Colonic mucosa (tissue), 4 donors: ENCODE measurements at regions not wholly inside any gene's neighbourhood (a gene's known extent, or its start where the extent isn't known, plus 50 kb on each side); places are given as distances from the start of the nearest gene placed in this dataset.

ENCODE experiments used
- DNase-seq: peaks from one replicate; pipeline ENCODE4 v3.0.0-alpha.2; 2020
- H3K27ac ChIP-seq: fragments of 200-600 bp; one replicate; pipeline ENCODE4 v1.8.0; 2021
- H3K27me3 ChIP-seq: fragments of 200-600 bp; one replicate; pipeline ENCODE4 v1.8.0; 2021
- H3K36me3 ChIP-seq: fragments of 200-600 bp; one replicate; pipeline ENCODE4 v1.8.0; 2021
- H3K4me1 ChIP-seq: fragments of 200-600 bp; one replicate; pipeline ENCODE4 v1.8.0; 2021; ENCODE audit warnings: mild to moderate bottlenecking
- H3K4me3 ChIP-seq: fragments of 200-600 bp; one replicate; pipeline ENCODE4 v1.8.0; 2021
- H3K9ac ChIP-seq, 2 donors: one replicate each; pipeline ENCODE4 v1.7.0; 2013; ENCODE audit warnings: control low read depth in 2 of 2, low read depth in 2 of 2, low read length in 2 of 2
- H3K9me3 ChIP-seq: fragments of 200-600 bp; one replicate; pipeline ENCODE4 v1.8.0; 2021
- CTCF ChIP-seq: fragments of 200-600 bp; IDR thresholded peaks from one replicate; pipeline ENCODE4 v1.8.0; 2022; ENCODE audit warnings: antibody characterized with exemption, mild to moderate bottlenecking
- intact Hi-C: fragments of 100-400 bp; cut with DNase I; formaldehyde crosslinking; loops from one replicate; pipeline ENCODE4 v1.14.1; 2022
- donor health status: healthy.
- donor health status: DM: no; HTN: no; CAD: no.
- donor health status: DM: no; HTN: no; CAD: no.

GRCh38 chr4:138770818-138771217 is 244.8 kb upstream of the NOCT start:
- no peaks in the 10 kb centered on the region for H3K36me3 ChIP-seq
- H3K4me1 ChIP-seq = no peaks in the 10 kb centered on the region
- DNase-seq = no peak
- intact Hi-C loops = no loop called here
- no peaks in the 10 kb centered on the region for H3K9me3 ChIP-seq
- H3K9ac ChIP-seq = no peak overlapping the region
- no peak for TF ChIP-seq CTCF
- no peak overlapping the region for H3K4me3 ChIP-seq
- no peak overlapping the region for H3K27ac ChIP-seq
- H3K27me3 ChIP-seq = no peaks in the 10 kb centered on the region

GRCh38 chr4:138766332-138766731 is 249.2 kb upstream of the NOCT start:
- no peak for TF ChIP-seq CTCF
- Histone ChIP-seq H3K9me3 (no peaks in the 10 kb centered on the region), H3K27ac (no peak overlapping the region), H3K36me3 (no peaks in the 10 kb centered on the region), H3K4me3 (no peak overlapping the region), H3K4me1 (no peaks in the 10 kb centered on the region), H3K27me3 (no peaks in the 10 kb centered on the region), H3K9ac (no peak overlapping the region)
- no peak for DNase-seq
- intact Hi-C loops = no loop called here

GRCh38 chr4:138765442-138765841 is 250.1 kb upstream of the NOCT start:
- intact Hi-C loops = no loop called here

GRCh38 chr4:138761638-138762220 is 253.9 kb upstream of the NOCT start:
- Histone ChIP-seq H3K27ac (no peak overlapping the region), H3K4me1 (no peaks in the 10 kb centered on the region), H3K36me3 (no peaks in the 10 kb centered on the region), H3K9me3 (no peaks in the 10 kb centered on the region), H3K9ac (no peak overlapping the region), H3K27me3 (no peaks in the 10 kb centered on the region), H3K4me3 (no peak overlapping the region)
- no peak for TF ChIP-seq CTCF
- DNase-seq = no peak
- intact Hi-C loops = no loop called here

More at GRCh38 chr4:138765442-138765841, 250.1 kb upstream of the NOCT start:
- Histone ChIP-seq H3K9ac (no peak overlapping the region), H3K27ac (no peak overlapping the region), H3K9me3 (no peaks in the 10 kb centered on the region), H3K4me3 (no peak overlapping the region), H3K4me1 (no peaks in the 10 kb centered on the region), H3K36me3 (no peaks in the 10 kb centered on the region), H3K27me3 (no peaks in the 10 kb centered on the region)
- DNase-seq = no peak
- TF ChIP-seq CTCF = no peak

- H3K9me3 ChIP-seq = no peaks in the 10 kb centered on the region
- no peaks in the 10 kb centered on the region for H3K4me1 ChIP-seq
- no peak for TF ChIP-seq CTCF
- no peak overlapping the region for H3K9ac ChIP-seq
- no peak for DNase-seq
- H3K27ac ChIP-seq = no peak overlapping the region
- intact Hi-C loops = no loop called here
- H3K4me3 ChIP-seq = no peak overlapping the region
- no peaks in the 10 kb centered on the region for H3K27me3 ChIP-seq
- no peaks in the 10 kb centered on the region for H3K36me3 ChIP-seq
Measured at GRCh38 chr4:138759554-138759902, 256.1 kb upstream of the NOCT start.
